Stimulated activated naive B cell treated with anti-CD40 and anti-IgM and Interleukin-4, amounts not matched to agents 10 μg/mL and 1 μg/mL and 100 μg/mL, for 72 hours (primary cell): ENCODE measurements at regions not wholly inside any gene's neighbourhood (a gene's known extent, or its start where the extent isn't known, plus 50 kb on each side); places are given as distances from the start of the nearest gene placed in this dataset.

ENCODE experiments used
- ATAC-seq, 2 donors: fragments of 150-1000 bp; cut with Tn5 transposase; replicated peaks; 2 replicates each; pipeline ENCODE4 v1.10.0; 2021; ENCODE audit warnings: moderate library complexity in 1 of 2
- DNase-seq: peaks from one replicate; pipeline ENCODE4 v3.0.0; 2021
- H3K27ac Mint-ChIP-seq: one replicate; pipeline ENCODE4 v1.8.0; 2022; ENCODE audit warnings: mild to moderate bottlenecking, mixed read lengths
- H3K27me3 Mint-ChIP-seq, 2 donors: one replicate each; pipeline ENCODE4 v1.8.0; 2022; ENCODE audit warnings: mixed read lengths in 2 of 2
- H3K36me3 Mint-ChIP-seq, 2 donors: one replicate each; pipeline ENCODE4 v1.8.0; 2022; ENCODE audit warnings: mixed read lengths in 2 of 2, mild to moderate bottlenecking in 1 of 2
- H3K4me1 Mint-ChIP-seq, 2 donors: one replicate each; pipeline ENCODE4 v1.8.0; 2022; ENCODE audit warnings: mixed read lengths in 2 of 2, mild to moderate bottlenecking in 1 of 2
- H3K4me3 Mint-ChIP-seq, 2 donors: one replicate each; pipeline ENCODE4 v1.8.0; 2022; ENCODE audit warnings: mild to moderate bottlenecking in 2 of 2, mixed read lengths in 2 of 2, moderate library complexity in 1 of 2
- H3K9me3 Mint-ChIP-seq, 2 donors: one replicate each; pipeline ENCODE4 v1.8.0; 2022; ENCODE audit warnings: mixed read lengths in 2 of 2, mild to moderate bottlenecking in 1 of 2

GRCh38 chr1:230005040-230005439 is 62.0 kb upstream of the GALNT2 start:
- Mint-ChIP-seq H3K4me1 (peaks cover 8 to 9% of the 10 kb centered on the region in 2 donors), H3K9me3 (no peaks in the 10 kb centered on the region), H3K36me3 (no peaks in the 10 kb centered on the region), H3K27ac (no peak overlapping the region), H3K4me3 (no peak overlapping the region), H3K27me3 (peaks cover 4 to 5% of the 10 kb centered on the region in 2 donors)
- DNase-seq (no peak), ATAC-seq (peak in 1 of 2 donors; percentile 68)

- H3K36me3 Mint-ChIP-seq, result no peaks in the 10 kb centered on the region
- DNase-seq, result no peak
- ATAC-seq, result no peak
- H3K27ac Mint-ChIP-seq, result no peak overlapping the region
- H3K4me3 Mint-ChIP-seq, result no peak overlapping the region
- peaks cover 8 to 9% of the 10 kb centered on the region in 2 donors for H3K4me1 Mint-ChIP-seq
- peaks cover 0 to 4% of the 10 kb centered on the region in 2 donors for H3K27me3 Mint-ChIP-seq
- H3K9me3 Mint-ChIP-seq, result no peaks in the 10 kb centered on the region
These were observed 58.3 kb upstream of the GALNT2 start for GRCh38 chr1:230008721-230009120.

- no peak for ATAC-seq
- H3K27me3 Mint-ChIP-seq, result peaks cover 0 to 4% of the 10 kb centered on the region in 2 donors
- no peak for DNase-seq
- H3K36me3 Mint-ChIP-seq, result no peaks in the 10 kb centered on the region
- H3K4me3 Mint-ChIP-seq, result no peak overlapping the region
- H3K27ac Mint-ChIP-seq, result no peak overlapping the region
- peaks cover 4 to 5% of the 10 kb centered on the region in 2 donors for H3K4me1 Mint-ChIP-seq
- no peaks in the 10 kb centered on the region for H3K9me3 Mint-ChIP-seq
These were observed 57.3 kb upstream of the GALNT2 start for GRCh38 chr1:230009611-230010313.

GRCh38 chr1:230010603-230011332 is 56.3 kb upstream of the GALNT2 start:
- Mint-ChIP-seq H3K27me3 (peaks cover 0 to 4% of the 10 kb centered on the region in 2 donors), H3K4me3 (no peak overlapping the region)

GRCh38 chr1:230011333-230012092 is 55.5 kb upstream of the GALNT2 start:
- Mint-ChIP-seq H3K9me3 (no peaks in the 10 kb centered on the region), H3K4me1 (no peaks in the 10 kb centered on the region), H3K4me3 (no peak overlapping the region), H3K27me3 (peaks cover 0 to 4% of the 10 kb centered on the region in 2 donors), H3K27ac (no peak overlapping the region), H3K36me3 (no peaks in the 10 kb centered on the region)
- DNase-seq, result no peak
- ATAC-seq, result peak in 1 of 2 donors; percentile 29

More at GRCh38 chr1:230010603-230011332, 56.3 kb upstream of the GALNT2 start:
- no peak overlapping the region for H3K27ac Mint-ChIP-seq
- H3K4me1 Mint-ChIP-seq, result no peaks in the 10 kb centered on the region
- H3K36me3 Mint-ChIP-seq, result no peaks in the 10 kb centered on the region
- ATAC-seq (no peak), DNase-seq (no peak)
- no peaks in the 10 kb centered on the region for H3K9me3 Mint-ChIP-seq

- Mint-ChIP-seq H3K9me3 (no peaks in the 10 kb centered on the region), H3K27me3 (peaks cover 0 to 4% of the 10 kb centered on the region in 2 donors), H3K4me1 (no peaks in the 10 kb centered on the region), H3K4me3 (no peak overlapping the region), H3K27ac (no peak overlapping the region), H3K36me3 (no peaks in the 10 kb centered on the region)
- ATAC-seq (no peak), DNase-seq (no peak)
These were observed 55.0 kb upstream of the GALNT2 start for GRCh38 chr1:230012093-230012393.

GRCh38 chr1:230012741-230013140 is 54.3 kb upstream of the GALNT2 start:
- no peaks in the 10 kb centered on the region for H3K9me3 Mint-ChIP-seq
- H3K27ac Mint-ChIP-seq, result no peak overlapping the region
- H3K36me3 Mint-ChIP-seq, result no peaks in the 10 kb centered on the region
- H3K4me1 Mint-ChIP-seq, result no peaks in the 10 kb centered on the region
- DNase-seq (no peak), ATAC-seq (no peak)
- H3K27me3 Mint-ChIP-seq, result peaks cover 0 to 4% of the 10 kb centered on the region in 2 donors
- no peak overlapping the region for H3K4me3 Mint-ChIP-seq

- no peak for DNase-seq
- no peak overlapping the region for H3K27ac Mint-ChIP-seq
- no peaks in the 10 kb centered on the region for H3K36me3 Mint-ChIP-seq
- H3K4me1 Mint-ChIP-seq, result no peaks in the 10 kb centered on the region
- ATAC-seq, result no peak
- peaks cover 0 to 9% of the 10 kb centered on the region in 2 donors for H3K27me3 Mint-ChIP-seq
- peaks cover 0 to 1% of the 10 kb centered on the region in 2 donors for H3K9me3 Mint-ChIP-seq
- H3K4me3 Mint-ChIP-seq, result no peak overlapping the region
These were observed 50.9 kb upstream of the GALNT2 start for GRCh38 chr1:230016159-230016558.
